ENCODE measurements at regions not wholly inside any gene's neighbourhood (a gene's known extent, or its start where the extent isn't known, plus 50 kb on each side); places are given as distances from the start of the nearest gene placed in this dataset.

- intact Hi-C loops (cut with DNase I): no loop called here
- no peaks in the 10 kb centered on the region for H3K9me3 ChIP-seq
- no peak overlapping the region for H3K4me3 ChIP-seq
- WGBS, 2 donors: 62 to 70% methylated on average over 3 to 4 of the region's 4 CpGs
- H3K27me3 ChIP-seq: no peaks in the 10 kb centered on the region
- TF ChIP-seq CTCF (IDR thresholded peaks at IDR 0.05) (no peak), POLR2A (IDR thresholded peaks at IDR 0.05) (no peak)
- peaks cover 0 to 7% (median 0%) of the 10 kb centered on the region in 3 donors for H3K4me1 ChIP-seq
- no peak for DNase-seq
- no peaks in the 10 kb centered on the region for H3K36me3 ChIP-seq
- no peak overlapping the region for H3K27ac ChIP-seq
Measured at GRCh38 chr19:31617010-31617585, 267.9 kb upstream of the TSHZ3 start.

DNA sequence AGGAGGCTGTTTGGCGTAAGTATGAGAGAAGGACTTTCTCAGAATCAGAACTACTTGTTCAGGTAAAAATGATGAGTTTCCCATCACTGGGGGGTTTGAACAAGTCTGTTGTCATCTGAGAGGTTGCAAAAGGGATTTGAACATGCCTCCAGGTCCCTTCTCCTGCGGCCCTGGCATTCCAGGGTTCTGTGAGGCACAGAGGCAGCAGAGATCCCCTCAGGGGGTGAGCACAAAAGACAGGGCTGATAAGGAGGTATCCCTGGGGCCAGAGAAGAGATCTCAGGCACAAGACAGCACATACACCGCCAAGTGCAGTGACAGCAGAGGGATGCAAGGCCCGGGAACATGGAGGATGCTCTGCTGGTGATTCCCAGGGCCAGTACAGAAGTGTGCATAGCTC lies 275.8 kb upstream of the TSHZ3 start:
- 68 to 70% methylated on average over 2 to 4 of the region's 4 CpGs for WGBS, 2 donors
- H3K4me3 ChIP-seq: no peak overlapping the region
- H3K4me1 ChIP-seq: no peaks in the 10 kb centered on the region
- H3K27me3 ChIP-seq: no peaks in the 10 kb centered on the region
- H3K36me3 ChIP-seq: no peaks in the 10 kb centered on the region
- no peak for DNase-seq
- TF ChIP-seq POLR2A (IDR thresholded peaks at IDR 0.05) (no peak), CTCF (IDR thresholded peaks at IDR 0.05) (no peak)
- H3K27ac ChIP-seq: no peak overlapping the region
- no peaks in the 10 kb centered on the region for H3K9me3 ChIP-seq
- intact Hi-C loops (cut with DNase I): no loop called here

GRCh38 chr19:31625575-31625974 lies 276.3 kb upstream of the TSHZ3 start:
- H3K27me3 ChIP-seq: no peaks in the 10 kb centered on the region
- H3K9me3 ChIP-seq: no peaks in the 10 kb centered on the region
- no peak for TF ChIP-seq POLR2A (IDR thresholded peaks at IDR 0.05)
- no peak for TF ChIP-seq CTCF (IDR thresholded peaks at IDR 0.05)
- no peaks in the 10 kb centered on the region for H3K36me3 ChIP-seq
- intact Hi-C loops (cut with DNase I): no loop called here
- no peaks in the 10 kb centered on the region for H3K4me1 ChIP-seq
- no peak for DNase-seq
- WGBS, 2 donors: 45 to 64% methylated on average over 1 of the region's 1 CpG
- no peak overlapping the region for H3K4me3 ChIP-seq
- H3K27ac ChIP-seq: no peak overlapping the region

GRCh38 chr19:31626941-31627340 lies 277.7 kb upstream of the TSHZ3 start:
- H3K9me3 ChIP-seq: no peaks in the 10 kb centered on the region
- H3K27me3 ChIP-seq: no peaks in the 10 kb centered on the region
- DNase-seq: no peak
- no peak overlapping the region for H3K4me3 ChIP-seq
- H3K36me3 ChIP-seq: no peaks in the 10 kb centered on the region
- WGBS, 2 donors: 62 to 81% methylated on average over 4 to 5 of the region's 5 CpGs
- no peak for TF ChIP-seq CTCF (IDR thresholded peaks at IDR 0.05)
- no peak for TF ChIP-seq POLR2A (IDR thresholded peaks at IDR 0.05)
- H3K27ac ChIP-seq: no peak overlapping the region
- H3K4me1 ChIP-seq: no peaks in the 10 kb centered on the region
- intact Hi-C loops (cut with DNase I): no loop called here

- no peak overlapping the region for H3K27ac ChIP-seq
- DNase-seq: no peak
- no peaks in the 10 kb centered on the region for H3K4me1 ChIP-seq
- no peaks in the 10 kb centered on the region for H3K9me3 ChIP-seq
- H3K36me3 ChIP-seq: no peaks in the 10 kb centered on the region
- TF ChIP-seq CTCF (IDR thresholded peaks at IDR 0.05) (no peak), POLR2A (IDR thresholded peaks at IDR 0.05) (no peak)
- no peak overlapping the region for H3K4me3 ChIP-seq
- 37 to 54% methylated on average over 20 to 23 of the region's 23 CpGs for WGBS, 2 donors
- no peaks in the 10 kb centered on the region for H3K27me3 ChIP-seq
- intact Hi-C loops (cut with DNase I): no loop called here
Measured at GRCh38 chr19:31627620-31628365, 278.6 kb upstream of the TSHZ3 start.
